ENCODE measurements at regions not wholly inside any gene's neighbourhood (a gene's known extent, or its start where the extent isn't known, plus 50 kb on each side); places are given as distances from the start of the nearest gene placed in this dataset.

- TF ChIP-seq, protein P1, sequence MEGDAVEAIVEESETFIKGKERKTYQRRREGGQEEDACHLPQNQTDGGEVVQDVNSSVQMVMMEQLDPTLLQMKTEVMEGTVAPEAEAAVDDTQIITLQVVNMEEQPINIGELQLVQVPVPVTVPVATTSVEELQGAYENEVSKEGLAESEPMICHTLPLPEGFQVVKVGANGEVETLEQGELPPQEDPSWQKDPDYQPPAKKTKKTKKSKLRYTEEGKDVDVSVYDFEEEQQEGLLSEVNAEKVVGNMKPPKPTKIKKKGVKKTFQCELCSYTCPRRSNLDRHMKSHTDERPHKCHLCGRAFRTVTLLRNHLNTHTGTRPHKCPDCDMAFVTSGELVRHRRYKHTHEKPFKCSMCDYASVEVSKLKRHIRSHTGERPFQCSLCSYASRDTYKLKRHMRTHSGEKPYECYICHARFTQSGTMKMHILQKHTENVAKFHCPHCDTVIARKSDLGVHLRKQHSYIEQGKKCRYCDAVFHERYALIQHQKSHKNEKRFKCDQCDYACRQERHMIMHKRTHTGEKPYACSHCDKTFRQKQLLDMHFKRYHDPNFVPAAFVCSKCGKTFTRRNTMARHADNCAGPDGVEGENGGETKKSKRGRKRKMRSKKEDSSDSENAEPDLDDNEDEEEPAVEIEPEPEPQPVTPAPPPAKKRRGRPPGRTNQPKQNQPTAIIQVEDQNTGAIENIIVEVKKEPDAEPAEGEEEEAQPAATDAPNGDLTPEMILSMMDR (IDR thresholded peaks at IDR 0.05; ENCODE audit: insufficient read depth, low read depth, low read length), result no peak
- no peak for TF ChIP-seq EZH2 (IDR thresholded peaks at IDR 0.05; ENCODE audit: insufficient read depth, low read length)
Measured at GRCh38 chr20:60862601-60863000, 389.5 kb upstream of the CDH4 start.

All from astrocyte (in vitro differentiated cells and primary cell).